Transverse colon (tissue), 4 donors: ENCODE measurements at regions not wholly inside any gene's neighbourhood (a gene's known extent, or its start where the extent isn't known, plus 50 kb on each side); places are given as distances from the start of the nearest gene placed in this dataset.

ENCODE experiments used
- EP300 ChIP-seq: sonication (generic); formaldehyde crosslinking; IDR thresholded peaks from one replicate; pipeline ENCODE4 v1.6.1; 2017; ENCODE audit warnings: antibody characterized with exemption, low read depth
- POLR2A ChIP-seq: fragments of 450-650 bp; IDR thresholded peaks from one replicate; pipeline ENCODE4 v1.6.1; 2016; ENCODE audit warnings: antibody characterized with exemption, mild to moderate bottlenecking, moderate library complexity
- POLR2AphosphoS5 ChIP-seq, 3 donors: sonication (generic); formaldehyde crosslinking; IDR thresholded peaks; one replicate each; pipeline ENCODE4 v1.6.1; 2016; ENCODE audit warnings: antibody characterized with exemption in 3 of 3
- TF ChIP-seq, protein P1 (sequence below), 5 experiments: fragments of 200-600 bp in 3 of 5; fragments of 450-650 bp in 2 of 5; sonication (generic) in 3 of 5; IDR thresholded peaks; 1 replicate in 2 of 5; 2 replicates in 3 of 5; pipeline ENCODE4 v1.5.1; 2016 to 2017; ENCODE audit warnings: antibody characterized with exemption in 5 of 5, inconsistent platforms in 3 of 5, mild to moderate bottlenecking in 2 of 5, moderate library complexity in 1 of 5

DNA sequence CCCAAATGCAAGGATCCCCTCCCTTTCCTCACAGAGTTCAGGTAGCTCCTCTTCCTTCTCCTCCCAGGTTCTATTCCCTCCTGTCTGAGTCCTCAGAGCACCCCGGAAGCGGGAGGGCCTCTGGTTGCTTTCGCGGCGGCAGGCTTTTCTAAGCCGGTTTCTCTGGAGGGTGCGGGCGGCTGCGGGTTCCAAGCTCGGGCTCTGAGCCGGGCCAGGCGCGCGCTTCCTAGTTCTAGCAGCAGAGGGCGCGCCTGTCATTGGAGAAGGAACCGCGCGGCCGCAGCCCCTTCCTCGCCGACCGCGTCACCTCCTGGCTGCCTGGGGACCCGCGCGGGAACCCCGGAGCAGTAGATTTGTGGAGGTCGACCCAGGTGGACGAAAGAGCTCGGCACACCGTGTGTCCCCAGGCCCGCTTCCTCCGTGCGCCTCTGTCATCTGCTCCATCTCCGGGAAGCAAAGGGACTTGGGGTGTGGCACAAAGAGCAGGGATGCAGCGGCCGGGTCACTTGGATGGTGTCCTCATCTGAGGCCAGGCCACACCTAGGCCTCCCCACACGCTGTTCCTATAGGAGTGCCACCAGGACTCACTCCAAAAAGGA, 389.0 kb upstream of the PODXL start:
- TF ChIP-seq, protein P1, sequence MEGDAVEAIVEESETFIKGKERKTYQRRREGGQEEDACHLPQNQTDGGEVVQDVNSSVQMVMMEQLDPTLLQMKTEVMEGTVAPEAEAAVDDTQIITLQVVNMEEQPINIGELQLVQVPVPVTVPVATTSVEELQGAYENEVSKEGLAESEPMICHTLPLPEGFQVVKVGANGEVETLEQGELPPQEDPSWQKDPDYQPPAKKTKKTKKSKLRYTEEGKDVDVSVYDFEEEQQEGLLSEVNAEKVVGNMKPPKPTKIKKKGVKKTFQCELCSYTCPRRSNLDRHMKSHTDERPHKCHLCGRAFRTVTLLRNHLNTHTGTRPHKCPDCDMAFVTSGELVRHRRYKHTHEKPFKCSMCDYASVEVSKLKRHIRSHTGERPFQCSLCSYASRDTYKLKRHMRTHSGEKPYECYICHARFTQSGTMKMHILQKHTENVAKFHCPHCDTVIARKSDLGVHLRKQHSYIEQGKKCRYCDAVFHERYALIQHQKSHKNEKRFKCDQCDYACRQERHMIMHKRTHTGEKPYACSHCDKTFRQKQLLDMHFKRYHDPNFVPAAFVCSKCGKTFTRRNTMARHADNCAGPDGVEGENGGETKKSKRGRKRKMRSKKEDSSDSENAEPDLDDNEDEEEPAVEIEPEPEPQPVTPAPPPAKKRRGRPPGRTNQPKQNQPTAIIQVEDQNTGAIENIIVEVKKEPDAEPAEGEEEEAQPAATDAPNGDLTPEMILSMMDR (IDR thresholded peaks at IDR 0.05): peak; percentile 80 to 87 (median 84)
- no peak for TF ChIP-seq EP300
- no peak for TF ChIP-seq POLR2AphosphoS5 (IDR thresholded peaks at IDR 0.05)
- TF ChIP-seq POLR2A: no peak
